Epithelial cell of esophagus (primary cell): ENCODE measurements at regions not wholly inside any gene's neighbourhood (a gene's known extent, or its start where the extent isn't known, plus 50 kb on each side); places are given as distances from the start of the nearest gene placed in this dataset.

Experiments used
- DNase-seq: peaks from one replicate; pipeline ENCODE4 v3.0.0; 2010; ENCODE audit warnings: low read depth
- H3K4me3 ChIP-seq: 2 replicates; pipeline ENCODE4 v1.5.1; 2011; ENCODE audit warnings: mild to moderate bottlenecking, low read length, control low read depth
- CTCF ChIP-seq: IDR thresholded peaks from 2 replicates; pipeline ENCODE4 v1.5.1; 2011; ENCODE audit warnings: low read depth, mild to moderate bottlenecking, low read length, control low read depth, inconsistent platforms; ENCODE audit not compliant: insufficient read depth; ENCODE audit errors: missing control alignments

GRCh38 chr1:60569189-60569588, 495.6 kb upstream of the C1orf87 start:
- TF ChIP-seq CTCF = no peak
- DNase-seq = peak; percentile 97
- H3K4me3 ChIP-seq = no peak overlapping the region

GRCh38 chr1:60567256-60567655, 493.7 kb upstream of the C1orf87 start:
- no peak for TF ChIP-seq CTCF
- DNase-seq = no peak
- H3K4me3 ChIP-seq = no peak overlapping the region

GRCh38 chr1:60564916-60565750, 491.6 kb upstream of the C1orf87 start:
- no peak for TF ChIP-seq CTCF
- DNase-seq = no peak
- no peak overlapping the region for H3K4me3 ChIP-seq

GRCh38 chr1:60563777-60564535, 490.4 kb upstream of the C1orf87 start:
- no peak overlapping the region for H3K4me3 ChIP-seq
- DNase-seq = no peak

GRCh38 chr1:60562740-60563139, 489.2 kb upstream of the C1orf87 start:
- no peak overlapping the region for H3K4me3 ChIP-seq
- TF ChIP-seq CTCF = no peak
- DNase-seq = no peak

More at GRCh38 chr1:60563777-60564535, 490.4 kb upstream of the C1orf87 start:
- TF ChIP-seq CTCF = no peak

- H3K4me3 ChIP-seq = no peak overlapping the region
- no peak for TF ChIP-seq CTCF
- DNase-seq = no peak
Observed at GRCh38 chr1:60560701-60561100, 487.1 kb upstream of the C1orf87 start.
